ENCODE measurements at regions not wholly inside any gene's neighbourhood (a gene's known extent, or its start where the extent isn't known, plus 50 kb on each side); places are given as distances from the start of the nearest gene placed in this dataset.

- no peak overlapping the region for H3K9ac ChIP-seq (ENCODE audit: extremely low read depth, insufficient read length, low read length)
- Mint-ChIP-seq H3K27ac (no peak overlapping the region), H3K4me3 (no peak overlapping the region), H3K27me3 (ENCODE audit: low read depth) (no peaks in the 10 kb centered on the region), H3K4me1 (peaks cover 12 to 18% of the 10 kb centered on the region in 2 experiments), H3K9me3 (no peaks in the 10 kb centered on the region; a peak in 1 of 5 replicates), H3K36me3 (ENCODE audit: insufficient read depth in 1 of 3, low read depth in 3 of 3) (no peaks in the 10 kb centered on the region)
- H2AFZ ChIP-seq (ENCODE audit: low read length) = no peak overlapping the region
- H3K18ac ChIP-seq (ENCODE audit: insufficient read length, low read depth, low read length) = no peak overlapping the region
- H3K23me2 ChIP-seq (ENCODE audit: insufficient read length, low read depth, low read length, poor library complexity, severe bottlenecking) = no peaks in the 10 kb centered on the region
- no peak overlapping the region for H2BK12ac ChIP-seq (ENCODE audit: insufficient read length, low read depth, low read length)
- H4K8ac ChIP-seq (replicated peaks; ENCODE audit: insufficient read length, low read depth, low read length) = no peak overlapping the region
- H3K4me2 ChIP-seq (ENCODE audit: insufficient read depth, insufficient read length, low read length) = no peak overlapping the region
- no peak overlapping the region for H3K4ac ChIP-seq (ENCODE audit: low read depth, low read length)
- no peak overlapping the region for H3K23ac ChIP-seq (ENCODE audit: insufficient read length, low read depth, low read length)
- WGBS (ENCODE audit: extremely low coverage, insufficient read length, low lambda C conversion rate) = no CpG with 5 or more reads among the region's 3 CpGs
- no peaks in the 10 kb centered on the region for H3K9me3 ChIP-seq (ENCODE audit: control insufficient read depth, low read depth, low read length)
- TF ChIP-seq CTCF (conservative IDR thresholded peaks at IDR 0.05) = no peak
- H4K20me1 ChIP-seq (ENCODE audit: control insufficient read depth, insufficient read depth, insufficient read length) = no peaks in the 10 kb centered on the region
- no peak overlapping the region for H2BK5ac ChIP-seq (ENCODE audit: insufficient read length, low read length)
- H2AK5ac ChIP-seq (ENCODE audit: insufficient read length, low read length) = no peak overlapping the region
- H3T11ph ChIP-seq (ENCODE audit: low read length) = no peak overlapping the region
- no peak for DNase-seq
- H2BK120ac ChIP-seq (ENCODE audit: low read depth, low read length, poor library complexity, severe bottlenecking) = no peak overlapping the region
- no peaks in the 10 kb centered on the region; the same call in 1 of the 2 replicates for H3K4me1 ChIP-seq (ENCODE audit: insufficient read depth, low read length)
- H3K79me1 ChIP-seq (ENCODE audit: insufficient read depth, low read depth, low read length, poor library complexity, severe bottlenecking) = no peaks in the 10 kb centered on the region
- no peak overlapping the region for H3K27ac ChIP-seq (ENCODE audit: insufficient read length, low read depth, low read length)
- no peak overlapping the region for H4K91ac ChIP-seq (ENCODE audit: insufficient read length, low read depth, low read length)
- H4K5ac ChIP-seq (ENCODE audit: insufficient read length, low read depth, low read length) = no peak overlapping the region
- no peaks in the 10 kb centered on the region for H3K79me2 ChIP-seq (ENCODE audit: insufficient read depth, low read length)
- no peak overlapping the region for H3K56ac ChIP-seq (ENCODE audit: insufficient read length, low read depth, low read length)
- H3K27me3 ChIP-seq (ENCODE audit: insufficient read depth, low read length) = no peaks in the 10 kb centered on the region
- no peak overlapping the region for H2BK15ac ChIP-seq (ENCODE audit: low read depth, low read length)
- no peak overlapping the region for H3K14ac ChIP-seq (ENCODE audit: insufficient read depth, low read length)
- H2BK20ac ChIP-seq (ENCODE audit: low read depth, low read length, poor library complexity, severe bottlenecking) = no peak overlapping the region
These were observed 133.2 kb upstream of the RFX3 start for GRCh38 chr9:3658964-3659363.

Data from H9 (cell line).